Stimulated activated CD4-positive, alpha-beta T cell treated with anti-CD3 and anti-CD28 coated beads, Interleukin-2, amount 100 ng/mL, for 24 hours (primary cell): ENCODE measurements at regions not wholly inside any gene's neighbourhood (a gene's known extent, or its start where the extent isn't known, plus 50 kb on each side); places are given as distances from the start of the nearest gene placed in this dataset.

Experiments
- DNase-seq, 2 donors: peaks; one replicate each; pipeline ENCODE4 v3.0.0-alpha.2; 2020

DNA sequence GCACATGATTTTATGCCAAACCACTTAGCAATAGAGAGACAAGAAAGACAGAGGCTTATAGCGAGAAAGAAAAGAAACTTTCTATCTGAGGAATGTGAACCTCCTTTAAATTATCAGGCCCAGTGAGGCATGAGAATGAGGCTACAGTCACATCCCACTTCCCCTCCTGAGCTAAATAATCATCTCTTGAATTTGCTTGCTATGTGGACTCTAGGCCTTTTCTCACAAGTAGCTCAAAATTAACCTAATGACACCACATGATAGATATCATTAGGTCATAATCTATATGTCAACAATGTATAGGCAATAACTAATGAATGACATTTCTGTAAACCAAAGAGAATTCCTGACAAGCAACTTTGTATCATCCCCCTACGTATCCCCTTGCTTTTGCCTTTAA lies 301.5 kb upstream of the MGAT5 start:
- no peak for DNase-seq

DNA sequence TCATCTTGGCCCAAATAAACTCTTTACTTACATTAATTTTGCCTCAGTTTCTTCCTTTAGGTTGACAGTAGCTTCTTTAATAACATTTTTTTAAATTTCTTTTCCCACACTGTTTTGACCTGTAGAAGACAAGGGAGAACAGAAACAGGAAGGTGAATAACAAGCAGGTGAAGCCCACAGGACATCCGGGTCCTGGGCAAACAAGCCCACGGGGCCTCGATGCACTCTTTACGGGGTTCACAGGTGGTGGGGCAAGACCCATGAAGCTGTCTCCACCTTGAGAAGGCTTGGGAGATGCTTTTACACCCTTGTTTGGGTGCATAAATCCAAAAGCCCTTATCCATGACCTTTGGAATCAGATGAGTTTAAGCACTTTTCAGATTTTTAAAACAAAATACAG lies 301.0 kb upstream of the MGAT5 start:
- DNase-seq: no peak

DNA sequence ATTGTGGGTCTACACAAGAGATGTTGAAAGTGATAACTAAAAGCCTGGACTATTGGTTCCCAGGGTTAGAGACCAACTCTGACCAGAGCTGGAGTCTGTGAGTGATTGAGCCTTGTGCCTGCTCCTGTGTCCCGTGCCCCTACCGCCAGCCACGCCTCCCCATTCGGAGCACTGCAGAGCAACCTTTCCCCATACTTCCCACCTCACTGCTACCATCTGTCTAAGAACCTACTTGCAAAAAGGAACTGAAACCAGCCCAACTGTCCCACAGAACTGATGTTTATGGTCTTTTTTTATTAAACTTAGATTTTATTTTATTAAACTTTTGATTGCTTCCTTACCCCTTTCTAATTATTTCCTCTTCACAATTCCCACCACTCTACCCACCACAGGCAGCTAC lies 300.3 kb upstream of the MGAT5 start:
- no peak for DNase-seq

DNA sequence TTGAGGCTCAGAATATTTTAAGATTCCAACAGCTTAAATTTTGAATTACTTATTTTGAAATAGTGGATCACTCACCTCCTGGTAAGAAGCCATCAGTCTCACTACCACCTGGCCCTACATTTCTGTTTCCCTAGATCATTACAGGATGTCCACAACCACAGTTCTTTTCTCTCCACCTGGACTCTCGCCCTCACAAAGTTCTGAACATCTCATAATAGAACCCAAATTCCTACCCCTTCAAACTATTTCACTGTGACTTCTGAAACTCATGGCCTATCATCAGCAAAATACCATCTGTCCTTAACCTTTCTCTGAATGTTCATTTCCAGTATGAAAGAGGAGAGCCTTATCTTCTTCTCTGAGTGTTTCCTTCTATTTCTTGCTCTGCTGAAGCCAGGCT lies 299.2 kb upstream of the MGAT5 start:
- DNase-seq: no peak

DNA sequence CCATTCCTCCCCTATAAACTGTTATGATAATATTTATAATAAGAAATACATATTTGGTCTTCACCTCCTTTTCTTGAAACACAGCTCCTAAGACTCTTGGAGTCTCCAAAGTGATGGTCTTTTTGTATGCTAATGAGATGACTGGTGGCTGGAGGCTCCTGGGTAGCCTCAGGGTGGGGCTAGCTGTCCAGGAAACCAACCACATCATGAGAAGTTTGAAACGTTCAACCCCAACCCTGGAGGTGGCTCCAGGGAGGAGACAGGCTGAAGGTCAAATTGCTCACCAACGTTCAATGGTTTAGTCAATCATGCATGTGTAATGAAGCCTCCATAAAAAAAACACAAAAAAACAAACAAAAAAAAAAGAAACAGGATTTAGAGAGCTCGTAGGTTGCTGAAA lies 298.7 kb upstream of the MGAT5 start:
- no peak for DNase-seq

DNA sequence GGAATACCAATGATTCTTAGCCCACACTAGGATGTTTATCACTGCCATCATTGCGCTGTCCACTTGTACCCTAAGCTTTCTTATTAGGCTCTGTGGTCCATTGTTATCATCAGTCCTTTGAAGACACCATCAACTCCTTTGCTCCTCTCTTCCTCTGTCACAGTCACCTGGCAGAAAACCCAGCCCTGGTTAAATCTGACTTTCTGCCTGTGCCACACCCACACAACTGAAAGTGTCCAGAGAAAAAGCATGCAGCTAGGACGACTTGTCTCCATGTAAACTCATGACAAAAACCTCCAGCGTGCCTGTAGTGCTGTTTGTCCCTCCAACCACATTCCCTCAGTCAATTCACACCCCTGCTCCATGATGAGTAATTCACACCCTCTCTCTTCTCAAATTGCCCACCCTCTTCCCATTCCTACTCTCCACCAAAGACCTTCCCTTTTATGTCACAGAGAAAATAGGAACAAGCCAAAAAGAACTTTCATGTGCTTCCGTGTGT lies 297.4 kb upstream of the MGAT5 start:
- no peak for DNase-seq

DNA sequence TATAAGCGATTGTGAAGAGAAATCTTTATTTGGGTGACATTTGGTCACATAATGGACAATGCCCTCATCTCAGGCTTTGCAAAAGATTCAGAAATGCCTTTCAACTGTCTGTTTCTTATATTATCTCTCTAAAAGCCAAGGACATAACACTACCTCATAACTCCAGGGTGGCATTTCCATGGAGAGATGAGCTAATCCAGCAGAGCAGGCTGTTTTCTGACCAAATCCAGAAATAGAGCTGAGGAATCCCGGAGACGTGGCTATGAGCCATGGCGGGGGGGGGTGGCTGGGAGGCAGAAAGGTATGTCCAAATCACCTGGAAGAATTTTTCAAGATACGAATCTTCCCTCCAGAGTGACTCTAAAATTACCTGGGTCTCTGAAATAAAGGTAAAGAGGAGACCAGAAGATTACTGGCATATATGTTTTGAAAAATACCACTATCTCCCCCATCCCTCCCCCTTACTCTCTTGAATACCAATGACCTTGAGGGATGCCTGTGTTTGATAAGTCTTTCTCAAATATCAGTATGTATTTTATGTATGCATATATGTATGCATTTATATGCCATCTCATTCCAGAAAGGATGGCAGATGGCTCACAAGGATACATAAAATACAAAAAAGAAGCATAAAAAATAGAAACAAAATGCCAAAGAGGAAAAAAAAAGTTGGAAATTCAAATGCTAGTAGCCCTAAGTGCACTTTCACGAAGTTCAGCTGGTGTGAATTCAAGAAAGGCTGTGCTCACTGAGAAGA lies 296.0 kb upstream of the MGAT5 start:
- no peak for DNase-seq

DNA sequence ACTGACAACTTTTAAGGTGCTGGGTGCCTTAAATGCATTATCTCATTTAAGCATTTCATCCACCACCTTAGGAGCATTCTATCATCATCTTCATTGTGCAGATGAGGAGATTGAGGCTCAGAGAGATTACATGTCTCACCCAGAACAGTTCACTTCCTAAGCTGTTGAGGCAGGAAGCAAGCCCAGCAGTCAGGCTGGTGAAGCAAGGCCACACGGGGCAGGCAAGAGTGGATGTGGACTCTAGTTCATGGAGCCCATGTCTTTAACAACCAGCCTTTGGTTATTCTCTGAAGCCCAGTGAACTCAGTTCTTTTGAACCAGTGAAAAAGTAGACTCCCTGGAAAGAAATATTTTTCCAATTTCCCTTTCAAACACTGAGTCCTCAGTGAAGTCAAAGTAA lies 294.8 kb upstream of the MGAT5 start:
- DNase-seq: no peak

DNA sequence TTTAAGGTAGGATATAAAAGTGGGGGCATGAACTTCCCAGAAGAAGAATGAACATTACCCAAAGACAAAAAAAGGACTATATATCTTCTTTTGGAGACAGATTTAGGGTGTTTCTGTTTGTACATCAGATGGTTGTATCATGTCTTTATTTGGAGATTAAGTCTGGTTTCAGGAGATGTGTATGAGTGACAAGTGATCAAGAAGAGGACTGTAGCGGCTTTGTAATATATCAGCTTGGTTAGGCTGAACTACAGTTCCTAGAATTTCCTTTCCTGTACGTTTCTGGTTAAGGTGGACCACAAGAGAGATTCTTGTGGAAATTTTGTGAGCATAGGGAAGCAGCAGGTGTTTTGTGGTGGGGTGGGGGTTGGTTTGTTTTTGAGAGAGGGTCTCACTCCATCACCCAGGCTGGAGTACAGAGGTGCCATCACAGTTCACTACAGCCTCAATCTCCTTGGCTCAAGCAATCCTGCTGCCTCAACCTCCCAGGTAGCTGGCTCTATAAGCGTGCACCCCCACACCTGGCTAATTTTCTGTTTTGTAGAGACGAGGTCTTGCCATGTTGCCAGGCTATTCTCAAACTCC lies 287.1 kb upstream of the MGAT5 start:
- no peak for DNase-seq

DNA sequence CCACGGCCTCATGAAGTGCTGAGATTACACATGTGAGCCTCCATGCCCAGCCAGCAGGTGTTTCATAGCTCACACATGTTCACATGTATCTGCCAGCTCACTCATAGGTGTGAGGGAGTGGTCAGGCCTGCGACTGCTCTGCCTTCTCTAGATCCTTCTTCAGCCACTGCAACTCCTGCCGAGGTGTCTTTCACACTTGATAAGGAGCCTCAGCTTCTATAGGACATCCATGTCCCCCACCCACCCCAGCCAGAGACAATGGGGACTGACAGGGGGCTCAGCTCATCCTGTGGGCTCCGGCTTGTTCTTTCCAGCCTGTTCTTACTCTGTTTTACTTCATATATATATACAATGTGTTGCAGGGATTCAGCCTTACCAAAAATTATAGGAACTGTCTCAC lies 286.5 kb upstream of the MGAT5 start:
- no peak for DNase-seq

DNA sequence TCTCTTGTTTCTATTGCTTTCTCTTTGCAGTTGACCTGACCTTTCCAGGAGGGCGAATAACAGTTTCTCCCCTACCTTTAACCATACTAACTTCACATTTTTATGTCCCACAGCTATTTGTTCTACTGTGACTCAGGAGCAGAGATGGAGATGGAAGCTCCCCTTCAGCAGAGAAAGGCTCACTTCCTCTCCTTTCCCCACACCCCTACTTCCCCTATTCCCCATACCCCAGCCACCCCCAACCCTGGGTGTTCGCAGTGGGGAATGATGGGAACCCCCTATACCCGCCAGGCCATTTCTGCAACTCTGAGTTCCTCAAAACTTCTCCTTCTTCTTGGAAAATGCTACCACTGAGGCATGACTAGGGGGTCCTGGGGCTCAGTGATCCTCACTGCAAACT lies 285.4 kb upstream of the MGAT5 start:
- DNase-seq: no peak

DNA sequence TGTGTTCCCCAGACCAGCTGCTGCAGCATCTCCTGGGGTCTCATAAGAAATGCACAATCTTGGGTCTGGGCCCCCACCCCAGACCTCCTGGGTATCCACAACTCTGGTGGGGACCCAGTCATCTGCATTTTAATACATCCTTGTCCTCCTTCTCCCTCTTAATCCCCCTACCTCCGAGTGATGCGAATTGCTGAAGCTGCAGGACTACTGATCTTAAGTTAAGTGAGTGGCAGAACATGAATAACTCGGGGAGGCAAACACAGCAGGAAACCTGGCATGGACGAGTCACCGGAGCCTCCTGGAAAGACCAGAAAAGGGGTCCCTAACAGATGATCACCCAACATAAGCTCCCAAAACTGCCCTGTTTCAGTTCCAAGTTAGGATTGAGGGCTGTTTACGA lies 283.2 kb upstream of the MGAT5 start:
- no peak for DNase-seq

DNA sequence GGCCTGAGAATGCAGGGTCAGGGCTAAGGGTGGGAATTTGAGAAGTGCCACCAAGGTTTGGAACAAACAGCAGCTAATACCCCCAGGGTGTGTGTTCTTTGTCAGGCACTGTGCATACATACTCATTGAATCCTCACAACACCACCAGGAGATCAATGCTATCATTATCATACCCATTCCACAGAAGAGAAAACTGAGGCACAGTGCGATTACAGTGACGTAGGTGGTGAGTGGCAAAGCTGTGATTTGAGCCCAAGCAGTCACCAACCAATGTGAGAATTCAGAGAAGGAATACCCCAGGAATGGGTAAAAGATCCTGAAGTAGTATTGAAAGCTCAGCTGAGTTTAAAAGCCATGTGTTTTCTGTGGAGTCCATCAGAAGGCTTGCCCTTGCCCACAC lies 281.6 kb upstream of the MGAT5 start:
- no peak for DNase-seq

DNA sequence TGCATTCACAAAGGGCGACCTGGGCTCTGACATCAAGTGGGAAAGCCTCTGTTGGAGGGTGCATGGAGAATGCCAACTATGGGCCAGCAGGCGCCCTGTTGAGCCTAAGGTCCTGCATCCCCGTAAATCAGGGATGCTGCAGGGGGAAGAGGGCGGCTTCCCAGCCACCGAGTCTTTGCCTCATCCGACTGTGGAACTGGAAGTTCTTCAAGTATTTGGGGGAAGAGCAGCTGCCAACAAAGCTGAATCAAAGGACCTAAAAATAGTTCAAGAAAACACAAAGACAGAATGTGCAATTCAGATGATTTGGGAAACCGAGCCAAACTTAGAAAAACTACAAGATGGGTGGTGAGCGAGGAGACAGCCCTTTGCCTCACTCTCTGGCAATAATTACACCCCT lies 281.1 kb upstream of the MGAT5 start:
- DNase-seq: no peak

DNA sequence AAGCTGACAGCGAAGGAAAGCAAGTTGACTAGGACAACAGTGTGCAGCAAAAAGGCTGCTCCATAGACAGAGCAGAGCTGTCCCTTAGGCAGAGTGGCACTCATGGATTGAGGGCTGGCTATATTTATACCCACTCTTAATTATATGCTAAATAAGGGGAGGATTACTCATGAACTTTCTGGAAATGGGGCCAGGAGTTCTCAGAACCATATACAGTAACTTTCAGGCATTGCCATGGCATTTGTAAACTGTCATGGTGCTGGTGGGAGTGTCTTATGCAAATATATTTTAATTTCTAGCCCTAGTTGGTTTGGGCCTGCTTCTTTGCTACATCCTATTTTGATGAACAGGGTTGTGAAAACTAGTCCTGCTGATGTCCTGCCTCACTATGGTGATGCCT lies 279.5 kb upstream of the MGAT5 start:
- DNase-seq: no peak

DNA sequence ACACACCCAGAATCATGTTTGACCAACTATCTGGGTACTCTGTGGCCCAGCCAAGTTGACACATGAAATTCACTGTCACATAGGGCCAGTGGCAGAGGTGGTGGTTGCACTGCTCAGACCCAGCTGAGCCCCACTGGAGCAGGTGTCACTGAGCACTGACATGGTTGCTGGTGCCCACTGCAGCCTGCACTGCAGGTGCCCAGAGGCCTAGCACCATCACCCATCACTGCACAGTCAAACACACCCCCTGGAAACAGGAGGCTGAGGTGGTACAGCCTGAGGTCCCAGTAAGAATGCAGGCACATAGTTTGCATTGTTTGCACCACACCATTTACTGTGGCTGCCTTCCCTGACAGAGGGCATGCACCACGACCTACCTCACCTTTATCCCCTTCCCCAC lies 278.7 kb upstream of the MGAT5 start:
- DNase-seq: no peak

DNA sequence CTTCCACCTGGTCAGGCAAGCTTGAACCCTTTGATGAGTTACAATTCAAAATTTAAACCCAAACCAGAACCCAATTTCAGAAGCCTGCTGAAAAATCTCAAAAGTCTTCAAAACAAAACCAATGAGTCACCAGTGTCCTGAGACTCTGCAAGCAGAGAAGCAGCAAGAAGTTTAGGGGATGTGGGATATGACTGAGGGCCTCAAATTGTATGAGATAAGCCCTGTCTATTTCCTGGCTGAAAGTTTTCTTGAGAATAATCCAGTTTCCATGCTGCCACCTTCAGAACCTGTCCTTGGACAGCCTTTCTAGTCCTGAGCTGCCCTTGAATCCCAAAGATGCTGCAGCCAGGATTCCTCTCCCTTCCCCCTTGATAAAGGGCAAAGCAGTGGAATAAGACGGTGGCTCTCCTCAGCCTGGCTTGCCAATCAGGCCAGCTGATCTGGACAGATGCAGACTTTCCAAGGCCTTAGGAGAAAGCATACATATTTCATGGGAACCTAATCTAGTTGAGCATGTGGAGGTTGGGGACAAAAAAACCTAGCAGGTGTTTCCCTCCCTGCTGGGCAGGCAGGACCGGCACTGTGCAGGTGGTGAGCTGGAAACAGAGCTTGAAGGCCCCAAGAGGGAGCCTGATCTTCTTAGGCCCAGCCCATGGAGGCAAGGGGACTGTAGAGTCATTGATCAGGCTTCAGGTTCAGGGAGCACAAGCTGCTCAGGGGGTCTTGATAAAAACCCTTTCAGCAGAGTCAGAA lies 278.0 kb upstream of the MGAT5 start:
- DNase-seq: no peak

DNA sequence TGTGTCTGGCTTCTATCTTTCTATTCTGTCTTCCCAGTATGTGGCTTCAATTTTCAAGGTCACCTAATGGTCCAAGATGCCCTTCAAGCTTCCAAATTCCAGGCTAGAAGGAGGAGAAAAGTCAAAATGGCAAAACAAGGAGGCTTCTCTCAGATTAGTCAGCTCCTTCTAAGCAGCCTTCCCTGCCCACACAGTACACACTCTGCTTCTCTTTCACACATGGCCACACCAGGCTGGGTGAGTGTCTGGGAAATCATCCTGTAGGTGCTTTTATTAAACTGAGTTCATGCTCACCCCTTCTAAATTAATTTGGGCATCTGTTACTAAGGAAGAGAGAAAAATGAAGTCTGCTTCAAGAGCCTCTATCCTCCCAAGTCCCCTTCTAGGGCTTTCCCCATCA lies 277.2 kb upstream of the MGAT5 start:
- DNase-seq: no peak

DNA sequence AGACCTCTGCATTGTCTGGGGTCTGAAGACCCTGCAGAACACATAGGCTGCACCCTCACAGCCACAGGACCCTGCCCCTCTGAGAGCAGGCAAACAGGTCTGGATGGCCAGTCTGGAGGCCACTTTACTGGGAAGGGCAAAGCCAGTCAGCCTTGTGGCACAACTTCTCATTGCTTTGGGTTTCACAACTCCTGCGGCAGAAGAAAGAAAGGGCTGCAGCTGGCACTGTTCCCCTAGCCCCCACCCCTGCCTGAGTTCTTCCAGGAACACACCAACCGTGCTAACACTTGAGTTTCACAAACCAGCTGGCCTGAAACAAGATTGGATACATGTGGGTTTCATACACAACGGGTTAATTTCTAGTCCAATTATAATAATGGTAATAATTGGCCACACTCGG lies 276.5 kb upstream of the MGAT5 start:
- no peak for DNase-seq

DNA sequence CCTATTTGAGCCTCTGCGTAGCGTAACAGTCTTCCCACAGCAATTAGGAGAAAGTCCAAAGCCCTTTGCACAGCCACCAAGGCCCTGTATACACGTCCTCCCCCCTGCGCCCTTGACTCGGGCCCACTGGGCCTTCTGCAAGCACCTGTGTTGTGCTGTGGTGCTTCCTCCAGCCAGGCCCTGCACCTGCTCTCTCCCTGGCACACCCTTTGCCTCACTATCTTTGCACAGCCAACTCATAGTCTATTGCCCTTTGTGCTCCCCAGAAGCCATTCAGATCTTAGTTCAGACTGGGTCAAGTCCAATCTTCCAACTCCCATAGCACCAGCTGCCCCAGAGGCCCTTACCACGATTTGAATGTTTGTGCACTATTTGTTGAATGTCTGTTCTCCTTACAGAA lies 271.6 kb upstream of the MGAT5 start:
- no peak for DNase-seq

DNA sequence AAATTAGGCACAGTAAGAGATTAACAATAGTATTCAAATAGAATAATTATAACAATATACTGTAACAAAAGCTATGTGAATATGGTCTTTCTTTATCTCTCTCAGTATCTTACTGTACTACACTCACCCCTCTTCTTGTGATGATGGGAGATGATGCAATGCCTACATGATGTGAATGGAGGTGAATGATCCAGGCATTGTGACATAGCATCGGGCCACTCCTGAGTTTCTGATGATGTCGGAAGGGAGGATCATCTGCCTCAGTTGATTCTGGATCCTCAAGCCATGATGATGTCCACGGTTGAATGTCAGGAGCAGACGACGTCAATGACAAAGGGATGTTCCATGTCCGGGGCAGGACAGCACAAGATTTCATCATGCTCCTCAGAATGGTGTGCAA lies 268.3 kb upstream of the MGAT5 start:
- DNase-seq: no peak

DNA sequence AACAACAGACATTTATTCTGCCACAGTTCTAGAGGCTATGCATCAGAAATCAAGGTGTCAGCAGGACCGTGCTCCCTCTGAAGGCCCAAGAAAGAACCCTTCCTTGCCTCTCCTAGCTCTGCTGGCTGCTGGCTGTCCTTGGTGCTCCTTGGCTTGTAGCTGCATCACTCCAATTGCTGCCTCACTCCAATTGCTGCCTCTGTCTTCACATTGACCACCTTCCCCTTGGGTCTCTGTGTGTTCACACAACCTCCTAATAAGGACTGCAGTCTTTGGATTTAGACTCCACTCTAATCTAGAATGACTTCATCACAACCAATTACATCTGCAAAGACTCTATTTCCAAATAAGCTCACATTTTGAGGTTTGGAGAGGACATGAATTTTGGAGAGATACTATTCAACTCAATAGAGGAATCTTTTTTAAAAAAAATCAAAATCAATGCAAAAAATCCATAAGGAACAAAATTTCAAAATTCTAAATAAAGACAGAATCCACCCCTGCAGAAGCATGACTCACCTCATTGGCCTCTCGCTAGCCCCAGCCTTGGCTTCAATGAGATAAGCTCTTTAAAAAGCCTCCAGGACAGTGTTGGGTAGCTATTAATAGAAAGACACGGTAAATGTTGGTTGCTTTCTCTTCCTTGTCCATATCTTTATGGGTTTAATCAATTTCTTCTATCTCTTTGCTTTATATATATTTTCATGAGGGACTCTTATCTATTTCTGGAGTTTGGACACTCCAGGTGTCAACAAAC lies 267.6 kb upstream of the MGAT5 start:
- no peak for DNase-seq
